ENCODE measurements at regions not wholly inside any gene's neighbourhood (a gene's known extent, or its start where the extent isn't known, plus 50 kb on each side); places are given as distances from the start of the nearest gene placed in this dataset.

- Histone ChIP-seq H3K4me3 (ENCODE audit: low read depth in 1 of 3, low read length in 3 of 3) (no peak overlapping the region), H3K4me1 (ENCODE audit: control insufficient read depth in 4 of 4, insufficient read depth in 4 of 4, low read length in 3 of 4) (no peaks in the 10 kb centered on the region), H3K36me3 (ENCODE audit: control insufficient read depth in 4 of 4, insufficient read depth in 3 of 4, low read depth in 1 of 4, low read length in 3 of 4) (no peaks in the 10 kb centered on the region), H3K27me3 (ENCODE audit: control insufficient read depth in 4 of 4, insufficient read depth in 4 of 4, low read length in 3 of 4) (peaks cover 0 to 2% (median 0%) of the 10 kb centered on the region in 4 donors), H3K9me3 (ENCODE audit: control insufficient read depth in 4 of 4, low read length in 3 of 4) (no peaks in the 10 kb centered on the region), H3K9ac (ENCODE audit: low read depth in 1 of 2, low read length in 2 of 2) (no peak overlapping the region), H3K27ac (ENCODE audit: low read depth in 1 of 2, low read length in 2 of 2) (no peak overlapping the region)
- WGBS: 82% methylated on average over 27 of the region's 27 CpGs
- no peak for DNase-seq (ENCODE audit: low spot score)
- TF ChIP-seq ZBTB33 (IDR thresholded peaks at IDR 0.05) (no peak), ATF3 (IDR thresholded peaks at IDR 0.05) (no peak), FOXA2 (IDR thresholded peaks at IDR 0.05) (no peak), HNF4A (conservative IDR thresholded peaks at IDR 0.05) (no peak), FOXA1 (IDR thresholded peaks at IDR 0.05) (no peak), GABPA (IDR thresholded peaks at IDR 0.05 in 1 of 2, conservative IDR thresholded peaks at IDR 0.05 in 1 of 2) (no peak), YY1 (IDR thresholded peaks at IDR 0.05) (no peak), RXRA (IDR thresholded peaks at IDR 0.05) (no peak)
These were observed 189.2 kb upstream of the C14orf180 start for GRCh38 chr14:104390221-104390931.

- Histone ChIP-seq H3K9me3 (ENCODE audit: control insufficient read depth in 4 of 4, low read length in 3 of 4) (peaks cover 0 to 3% (median 0%) of the 10 kb centered on the region in 4 donors), H3K27me3 (ENCODE audit: control insufficient read depth in 4 of 4, insufficient read depth in 4 of 4, low read length in 3 of 4) (peaks cover 0 to 2% (median 0%) of the 10 kb centered on the region in 4 donors), H3K27ac (ENCODE audit: low read depth in 1 of 2, low read length in 2 of 2) (no peak overlapping the region), H3K36me3 (ENCODE audit: control insufficient read depth in 4 of 4, insufficient read depth in 3 of 4, low read depth in 1 of 4, low read length in 3 of 4) (no peaks in the 10 kb centered on the region), H3K4me3 (ENCODE audit: low read depth in 1 of 3, low read length in 3 of 3) (no peak overlapping the region), H3K4me1 (ENCODE audit: control insufficient read depth in 4 of 4, insufficient read depth in 4 of 4, low read length in 3 of 4) (no peaks in the 10 kb centered on the region), H3K9ac (ENCODE audit: low read depth in 1 of 2, low read length in 2 of 2) (no peak overlapping the region)
- TF ChIP-seq FOXA1 (IDR thresholded peaks at IDR 0.05) (no peak), JUND (IDR thresholded peaks at IDR 0.05) (no peak), ATF3 (IDR thresholded peaks at IDR 0.05) (no peak), YY1 (IDR thresholded peaks at IDR 0.05) (no peak)
- 81% methylated on average over 33 of the region's 33 CpGs for whole genome bisulfite sequencing
- no peak for DNase-seq (ENCODE audit: low spot score)
These were observed 188.3 kb upstream of the C14orf180 start for GRCh38 chr14:104390941-104391901.

DNA sequence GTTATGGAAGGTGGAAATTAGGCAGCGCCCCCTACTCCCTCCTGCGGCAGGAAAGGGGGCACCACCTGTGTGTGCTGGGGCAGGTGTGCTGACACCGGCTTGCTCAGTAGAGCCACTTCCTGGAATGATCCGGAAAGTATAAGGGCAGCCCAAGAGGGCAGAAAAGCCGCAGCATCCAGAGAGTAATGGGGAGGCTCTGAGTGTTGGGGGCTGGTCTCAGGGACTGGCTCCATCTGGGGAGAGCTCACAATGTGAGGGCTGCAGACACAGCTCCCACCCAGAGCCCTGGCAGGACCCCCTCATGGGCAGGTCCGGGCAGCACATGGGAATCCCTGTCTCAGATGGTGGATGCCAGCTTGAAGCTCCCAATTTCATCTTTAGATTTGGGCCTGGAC lies 187.6 kb upstream of the C14orf180 start:
- no peaks in the 10 kb centered on the region for H3K4me1 ChIP-seq (ENCODE audit: control insufficient read depth in 4 of 4, insufficient read depth in 4 of 4, low read length in 3 of 4)
- H3K36me3 ChIP-seq (ENCODE audit: control insufficient read depth in 4 of 4, insufficient read depth in 3 of 4, low read depth in 1 of 4, low read length in 3 of 4): no peaks in the 10 kb centered on the region
- no peak for DNase-seq (ENCODE audit: low spot score)
- no peak overlapping the region for H3K9ac ChIP-seq (ENCODE audit: low read depth in 1 of 2, low read length in 2 of 2)
- peaks cover 0 to 8% (median 1%) of the 10 kb centered on the region in 4 donors for H3K9me3 ChIP-seq (ENCODE audit: control insufficient read depth in 4 of 4, low read length in 3 of 4)
- WGBS: 68% methylated on average over 6 of the region's 6 CpGs
- no peak for TF ChIP-seq YY1 (IDR thresholded peaks at IDR 0.05)
- TF ChIP-seq RXRA (IDR thresholded peaks at IDR 0.05): no peak
- TF ChIP-seq REST (IDR thresholded peaks at IDR 0.05): no peak
- TF ChIP-seq NR2F2 (IDR thresholded peaks at IDR 0.05): no peak
- no peak for TF ChIP-seq HNF4G (IDR thresholded peaks at IDR 0.05)
- TF ChIP-seq HNF4A (conservative IDR thresholded peaks at IDR 0.05): no peak
- no peak for TF ChIP-seq FOXA2 (IDR thresholded peaks at IDR 0.05)
- no peak overlapping the region for H3K4me3 ChIP-seq (ENCODE audit: low read depth in 1 of 3, low read length in 3 of 3)
- peaks cover 0 to 2% (median 0%) of the 10 kb centered on the region in 4 donors for H3K27me3 ChIP-seq (ENCODE audit: control insufficient read depth in 4 of 4, insufficient read depth in 4 of 4, low read length in 3 of 4)
- no peak overlapping the region for H3K27ac ChIP-seq (ENCODE audit: low read depth in 1 of 2, low read length in 2 of 2)
